PC-3 (cell line): ENCODE measurements at regions not wholly inside any gene's neighbourhood (a gene's known extent, or its start where the extent isn't known, plus 50 kb on each side); places are given as distances from the start of the nearest gene placed in this dataset.
A peak's percentile ranks its signal among the peaks of the same experiment; 100 is the strongest.

ENCODE experiments used
- ATAC-seq: fragments of 200-7000 bp; cut with Tn5 transposase; 2 replicates; pipeline ENCODE4 v1.9.1; 2020; ENCODE audit warnings: mild to moderate bottlenecking, moderate library complexity
- BruUV-seq: library from RNA; stranded (reverse); fragments of 400-500 nt; replicated peaks from 2 replicates; lab custom pipeline; 2021; lab: Mats Ljungman, UMichigan
- CTCF ChIA-PET: fragments of 300-600 bp; sonication (Branson Sonifier 250); formaldehyde crosslinking; loops from one replicate; lab custom pipeline; 2022; ENCODE audit warnings: antibody characterized with exemption; lab: Charles Lee
- POLR2A ChIA-PET: fragments of 300-600 bp; sonication (Branson Sonifier 250); formaldehyde crosslinking; loops from one replicate; lab custom pipeline; 2022; ENCODE audit warnings: antibody characterized with exemption; ENCODE audit not compliant: unreplicated experiment; lab: Charles Lee
- DNase-seq: peaks from one replicate; pipeline ENCODE4 v3.0.0-alpha.2; 2015
- H2AFZ ChIP-seq: fragments of 300-600 bp; sonication (generic); 2 replicates; pipeline ENCODE4 v1.6.0; 2016; ENCODE audit warnings: antibody characterized with exemption, low read length
- H3F3A ChIP-seq: fragments of 300-600 bp; sonication (generic); one replicate; pipeline ENCODE4 v1.6.0; 2017; ENCODE audit warnings: antibody characterized with exemption, low read length, control low read depth, mild to moderate bottlenecking; ENCODE audit not compliant: unreplicated experiment
- H3K27ac ChIP-seq: fragments of 300-600 bp; sonication (generic); 2 replicates; pipeline ENCODE4 v1.5.1; 2016; ENCODE audit warnings: mild to moderate bottlenecking, low read length
- H3K27me3 ChIP-seq: fragments of 300-600 bp; sonication (generic); 2 replicates; pipeline ENCODE4 v1.6.1; 2016; ENCODE audit warnings: low read length, mixed read lengths
- H3K36me3 ChIP-seq: fragments of 300-600 bp; sonication (generic); 2 replicates; pipeline ENCODE4 v1.6.1; 2016; ENCODE audit warnings: low read depth, mixed run types, low read length, mixed read lengths
- H3K4me1 ChIP-seq: fragments of 300-600 bp; sonication (generic); 2 replicates; pipeline ENCODE4 v1.5.1; 2016; ENCODE audit warnings: low read length; ENCODE audit not compliant: insufficient read depth
- H3K4me2 ChIP-seq: fragments of 300-600 bp; sonication (generic); 2 replicates; pipeline ENCODE4 v1.6.0; 2016; ENCODE audit warnings: low read length
- H3K4me3 ChIP-seq: fragments of 300-600 bp; sonication (generic); 2 replicates; pipeline ENCODE4 v1.5.1; 2016; ENCODE audit warnings: mild to moderate bottlenecking, low read length, mixed read lengths
- H3K79me2 ChIP-seq: fragments of 300-600 bp; sonication (generic); 2 replicates; pipeline ENCODE4 v1.6.1; 2017; ENCODE audit warnings: low read length, mixed read lengths
- H3K9ac ChIP-seq: fragments of 300-600 bp; sonication (generic); 2 replicates; pipeline ENCODE4 v1.6.0; 2016; ENCODE audit warnings: mild to moderate bottlenecking, low read length
- H3K9me2 ChIP-seq: fragments of 300-600 bp; sonication (generic); replicated peaks from 2 replicates; pipeline ENCODE4 v1.6.1; 2016; ENCODE audit warnings: mixed run types, low read length, mixed read lengths
- H3K9me3 ChIP-seq: fragments of 300-600 bp; sonication (generic); 2 replicates; pipeline ENCODE4 v1.6.1; 2016; ENCODE audit warnings: low read length, mixed read lengths
- H4K20me1 ChIP-seq: fragments of 300-600 bp; sonication (generic); 2 replicates; pipeline ENCODE4 v1.6.1; 2016; ENCODE audit warnings: low read length, mixed read lengths
- EZH2 ChIP-seq: fragments of 300-600 bp; sonication (generic); IDR thresholded peaks from one replicate; pipeline ENCODE4 v1.6.1; 2017; ENCODE audit warnings: antibody characterized with exemption, mild to moderate bottlenecking, low read length; ENCODE audit not compliant: unreplicated experiment
- EZH2phosphoT487 ChIP-seq: fragments of 300-600 bp; sonication (generic); IDR thresholded peaks from 2 replicates; pipeline ENCODE4 v1.6.1; 2018; ENCODE audit warnings: mild to moderate bottlenecking, antibody characterized with exemption, low read length, borderline replicate concordance
- intact Hi-C: fragments of 100-400 bp; cut with micrococcal nuclease; formaldehyde crosslinking; loops from 2 replicates; pipeline ENCODE4 v1.9.0; 2023
- TF ChIP-seq, protein P1 (sequence below): fragments of 300-600 bp; sonication (generic); conservative IDR thresholded peaks from 2 replicates; pipeline ENCODE4 v1.5.1; 2017; ENCODE audit warnings: antibody characterized with exemption, low read depth, mild to moderate bottlenecking, low read length

DNA sequence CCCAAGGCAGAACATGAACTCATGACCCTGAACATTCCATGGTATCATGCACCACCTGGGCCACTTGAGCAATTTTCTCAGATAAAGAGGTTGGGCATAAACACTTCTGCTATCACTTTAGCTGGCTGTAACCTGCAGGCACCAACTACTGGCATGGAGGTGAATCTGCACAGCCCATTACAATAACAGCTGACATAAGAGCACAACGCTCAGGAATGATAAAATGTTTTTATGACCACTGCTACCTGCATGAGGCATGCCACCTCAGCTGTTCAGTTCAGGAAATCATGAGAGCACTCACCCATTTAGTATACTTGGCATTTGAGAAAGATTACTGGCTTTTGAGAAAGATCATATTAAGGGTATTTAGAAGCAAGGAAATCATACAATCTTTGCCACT, 85.7 kb upstream of the SPIN4 start:
- no peak overlapping the region for H3K9ac ChIP-seq
- no peaks in the 10 kb centered on the region for H3K27me3 ChIP-seq
- POLR2A ChIA-PET = no interaction called here
- no peaks in the 10 kb centered on the region for H4K20me1 ChIP-seq
- no peak for DNase-seq
- no peaks in the 10 kb centered on the region for H3K9me3 ChIP-seq
- CTCF ChIA-PET = no interaction called here
- no peak for ATAC-seq
- H3K4me2 ChIP-seq = no peak overlapping the region
- H2AFZ ChIP-seq = no peak overlapping the region
- no peak overlapping the region for H3K4me3 ChIP-seq
- no peak overlapping the region for H3K27ac ChIP-seq
- no TSS peak for BruUV-seq
- intact Hi-C loops = no loop called here
- 0 out of 2 replicates have a peak, but pooled peaks cover 2% of the 10 kb centered on the region for H3K36me3 ChIP-seq
- no peaks in the 10 kb centered on the region for H3F3A ChIP-seq
- H3K9me2 ChIP-seq = no peaks in the 10 kb centered on the region
- H3K4me1 ChIP-seq = peaks cover 15% of the 10 kb centered on the region
- TF ChIP-seq EZH2phosphoT487 (no peak), EZH2 (no peak)
- TF ChIP-seq, protein P1, sequence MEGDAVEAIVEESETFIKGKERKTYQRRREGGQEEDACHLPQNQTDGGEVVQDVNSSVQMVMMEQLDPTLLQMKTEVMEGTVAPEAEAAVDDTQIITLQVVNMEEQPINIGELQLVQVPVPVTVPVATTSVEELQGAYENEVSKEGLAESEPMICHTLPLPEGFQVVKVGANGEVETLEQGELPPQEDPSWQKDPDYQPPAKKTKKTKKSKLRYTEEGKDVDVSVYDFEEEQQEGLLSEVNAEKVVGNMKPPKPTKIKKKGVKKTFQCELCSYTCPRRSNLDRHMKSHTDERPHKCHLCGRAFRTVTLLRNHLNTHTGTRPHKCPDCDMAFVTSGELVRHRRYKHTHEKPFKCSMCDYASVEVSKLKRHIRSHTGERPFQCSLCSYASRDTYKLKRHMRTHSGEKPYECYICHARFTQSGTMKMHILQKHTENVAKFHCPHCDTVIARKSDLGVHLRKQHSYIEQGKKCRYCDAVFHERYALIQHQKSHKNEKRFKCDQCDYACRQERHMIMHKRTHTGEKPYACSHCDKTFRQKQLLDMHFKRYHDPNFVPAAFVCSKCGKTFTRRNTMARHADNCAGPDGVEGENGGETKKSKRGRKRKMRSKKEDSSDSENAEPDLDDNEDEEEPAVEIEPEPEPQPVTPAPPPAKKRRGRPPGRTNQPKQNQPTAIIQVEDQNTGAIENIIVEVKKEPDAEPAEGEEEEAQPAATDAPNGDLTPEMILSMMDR = no peak
- H3K79me2 ChIP-seq = no peaks in the 10 kb centered on the region

DNA sequence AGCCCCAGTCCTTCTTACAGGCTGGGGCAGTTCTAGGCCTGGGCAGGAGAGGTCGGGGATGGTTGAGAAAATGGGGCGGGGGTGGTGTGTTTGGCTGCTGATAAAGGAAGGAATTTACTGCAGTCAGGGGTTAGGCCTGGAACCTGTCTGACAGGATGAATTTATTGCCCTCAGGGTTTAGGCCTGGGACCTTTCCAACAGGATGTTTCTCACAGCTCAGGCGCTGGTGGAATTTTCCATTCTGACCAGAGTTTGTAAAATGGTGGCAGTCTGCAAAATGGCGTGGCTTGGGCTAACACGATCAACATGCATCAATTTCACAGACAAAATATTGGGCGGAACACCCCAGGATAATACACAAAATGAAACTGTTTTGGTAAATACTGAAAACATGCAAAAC, 83.5 kb upstream of the SPIN4 start:
- peak; percentile 91 for ATAC-seq
- H3K27ac ChIP-seq = peak overlapping the region; percentile 86
- TF ChIP-seq, protein P1 = no peak
- TF ChIP-seq EZH2 = no peak
- TF ChIP-seq EZH2phosphoT487 = no peak
- no peaks in the 10 kb centered on the region for H3K9me3 ChIP-seq
- H3F3A ChIP-seq = no peaks in the 10 kb centered on the region
- intact Hi-C loops = no loop called here
- H3K4me2 ChIP-seq = peak overlapping the region; percentile 43; the same call in 1 of the 2 replicates
- no peaks in the 10 kb centered on the region for H3K79me2 ChIP-seq
- no peak overlapping the region for H3K4me3 ChIP-seq
- peak; percentile 91 for DNase-seq
- H2AFZ ChIP-seq = peak overlapping the region; percentile 68
- no TSS peak for BruUV-seq
- H3K9me2 ChIP-seq = no peaks in the 10 kb centered on the region
- H4K20me1 ChIP-seq = no peaks in the 10 kb centered on the region
- CTCF ChIA-PET = no interaction called here
- H3K4me1 ChIP-seq = peaks cover 15% of the 10 kb centered on the region
- peak overlapping the region; percentile 62 for H3K9ac ChIP-seq
- POLR2A ChIA-PET = interaction anchor here (0.6 kb wide), 1 partner anchor 35 kb away, joined by 3 read pairs; no protein-coding TSS in a partner anchor
- H3K36me3 ChIP-seq = 0 out of 2 replicates have a peak, but pooled peaks cover 2% of the 10 kb centered on the region
- no peaks in the 10 kb centered on the region for H3K27me3 ChIP-seq

DNA sequence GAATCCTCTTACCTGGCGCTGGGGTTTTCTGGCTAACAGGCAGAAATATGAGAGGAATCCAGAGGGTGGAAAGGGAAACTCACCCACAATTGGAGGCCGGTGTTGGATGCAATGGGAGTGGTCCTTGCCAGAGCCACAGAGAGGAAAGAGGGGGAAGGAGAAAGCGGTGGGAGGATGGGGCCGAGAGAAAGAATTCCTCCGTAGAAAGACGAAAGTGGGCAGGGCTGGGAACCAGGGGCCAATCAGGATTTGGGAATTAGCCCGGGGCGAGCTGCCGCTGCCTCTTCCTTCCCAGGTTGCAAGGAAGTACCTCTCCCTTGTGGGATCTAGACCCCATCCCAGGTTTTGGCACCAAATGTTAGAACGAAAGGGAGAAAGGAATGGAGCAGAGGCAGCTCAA, 83.1 kb upstream of the SPIN4 start:
- Histone ChIP-seq H3K27ac (peak overlapping the region; percentile 86), H3K27me3 (no peaks in the 10 kb centered on the region), H2AFZ (peak overlapping the region; percentile 68; the same call in 1 of the 2 replicates), H3K4me3 (no peak overlapping the region), H3K36me3 (0 out of 2 replicates have a peak, but pooled peaks cover 2% of the 10 kb centered on the region), H3K9me2 (no peaks in the 10 kb centered on the region), H3K9ac (peak overlapping the region; percentile 62), H3F3A (no peaks in the 10 kb centered on the region), H3K4me1 (peaks cover 19% of the 10 kb centered on the region), H3K9me3 (no peaks in the 10 kb centered on the region), H3K4me2 (peak overlapping the region; percentile 43; the same call in 1 of the 2 replicates), H4K20me1 (no peaks in the 10 kb centered on the region), H3K79me2 (no peaks in the 10 kb centered on the region)
- ChIA-PET CTCF (no interaction called here), POLR2A (interaction anchor here (0.6 kb wide), 1 partner anchor 34 kb away, joined by 3 read pairs; no protein-coding TSS in a partner anchor)
- intact Hi-C loops = no loop called here
- peak; percentile 20 for ATAC-seq
- BruUV-seq = no TSS peak
- TF ChIP-seq EZH2phosphoT487 (no peak), EZH2 (no peak)
- TF ChIP-seq, protein P1 = no peak
- DNase-seq = peak; percentile 30
